GM13976 (cell line): ENCODE measurements at regions not wholly inside any gene's neighbourhood (a gene's known extent, or its start where the extent isn't known, plus 50 kb on each side); places are given as distances from the start of the nearest gene placed in this dataset.

Experiments used
- DNase-seq: peaks from one replicate; pipeline ENCODE4 v3.0.0; 2012; ENCODE audit warnings: low spot score
- in situ Hi-C: fragments of 300-500 bp; cut with MboI; formaldehyde crosslinking; loops from one replicate; pipeline ENCODE4 v1.12.0; 2022; ENCODE audit warnings: low sequenced_read_pairs, mixed read lengths, inconsistent platforms; ENCODE audit not compliant: unreplicated experiment
- TF ChIP-seq, protein P1 (sequence below): IDR thresholded peaks from 2 replicates; pipeline ENCODE4 v1.5.1; 2012; ENCODE audit warnings: borderline replicate concordance, mild to moderate bottlenecking; ENCODE audit not compliant: insufficient read depth; ENCODE audit errors: extremely low read depth, missing control alignments, control extremely low read depth

DNA sequence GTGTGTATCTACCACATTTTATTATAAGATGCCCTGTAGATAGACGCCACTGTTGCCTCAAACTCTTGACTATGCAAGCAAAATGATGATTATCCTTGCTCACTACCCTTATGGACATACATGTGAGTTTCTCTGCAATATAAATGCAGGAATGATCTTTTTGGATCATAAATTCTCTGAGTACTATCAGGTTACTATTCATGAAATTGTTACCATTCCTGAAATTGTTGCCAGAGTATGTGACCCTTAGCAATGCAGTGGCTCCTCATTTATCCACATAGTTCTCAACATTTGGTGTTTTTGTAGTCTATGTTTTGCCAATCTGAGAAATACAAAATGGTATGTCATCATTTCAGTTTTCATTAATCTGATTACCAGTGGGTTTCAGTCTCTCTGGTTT, 166.2 kb upstream of the FAM3C start:
- in situ Hi-C loops: no loop called here

GRCh38 chr7:121561717-121562116, 165.6 kb upstream of the FAM3C start:
- in situ Hi-C loops: no loop called here
- TF ChIP-seq, protein P1, sequence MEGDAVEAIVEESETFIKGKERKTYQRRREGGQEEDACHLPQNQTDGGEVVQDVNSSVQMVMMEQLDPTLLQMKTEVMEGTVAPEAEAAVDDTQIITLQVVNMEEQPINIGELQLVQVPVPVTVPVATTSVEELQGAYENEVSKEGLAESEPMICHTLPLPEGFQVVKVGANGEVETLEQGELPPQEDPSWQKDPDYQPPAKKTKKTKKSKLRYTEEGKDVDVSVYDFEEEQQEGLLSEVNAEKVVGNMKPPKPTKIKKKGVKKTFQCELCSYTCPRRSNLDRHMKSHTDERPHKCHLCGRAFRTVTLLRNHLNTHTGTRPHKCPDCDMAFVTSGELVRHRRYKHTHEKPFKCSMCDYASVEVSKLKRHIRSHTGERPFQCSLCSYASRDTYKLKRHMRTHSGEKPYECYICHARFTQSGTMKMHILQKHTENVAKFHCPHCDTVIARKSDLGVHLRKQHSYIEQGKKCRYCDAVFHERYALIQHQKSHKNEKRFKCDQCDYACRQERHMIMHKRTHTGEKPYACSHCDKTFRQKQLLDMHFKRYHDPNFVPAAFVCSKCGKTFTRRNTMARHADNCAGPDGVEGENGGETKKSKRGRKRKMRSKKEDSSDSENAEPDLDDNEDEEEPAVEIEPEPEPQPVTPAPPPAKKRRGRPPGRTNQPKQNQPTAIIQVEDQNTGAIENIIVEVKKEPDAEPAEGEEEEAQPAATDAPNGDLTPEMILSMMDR: no peak
- no peak for DNase-seq

More for the DNA sequence above, 166.2 kb upstream of the FAM3C start:
- DNase-seq: no peak
- TF ChIP-seq, protein P1: no peak

DNA sequence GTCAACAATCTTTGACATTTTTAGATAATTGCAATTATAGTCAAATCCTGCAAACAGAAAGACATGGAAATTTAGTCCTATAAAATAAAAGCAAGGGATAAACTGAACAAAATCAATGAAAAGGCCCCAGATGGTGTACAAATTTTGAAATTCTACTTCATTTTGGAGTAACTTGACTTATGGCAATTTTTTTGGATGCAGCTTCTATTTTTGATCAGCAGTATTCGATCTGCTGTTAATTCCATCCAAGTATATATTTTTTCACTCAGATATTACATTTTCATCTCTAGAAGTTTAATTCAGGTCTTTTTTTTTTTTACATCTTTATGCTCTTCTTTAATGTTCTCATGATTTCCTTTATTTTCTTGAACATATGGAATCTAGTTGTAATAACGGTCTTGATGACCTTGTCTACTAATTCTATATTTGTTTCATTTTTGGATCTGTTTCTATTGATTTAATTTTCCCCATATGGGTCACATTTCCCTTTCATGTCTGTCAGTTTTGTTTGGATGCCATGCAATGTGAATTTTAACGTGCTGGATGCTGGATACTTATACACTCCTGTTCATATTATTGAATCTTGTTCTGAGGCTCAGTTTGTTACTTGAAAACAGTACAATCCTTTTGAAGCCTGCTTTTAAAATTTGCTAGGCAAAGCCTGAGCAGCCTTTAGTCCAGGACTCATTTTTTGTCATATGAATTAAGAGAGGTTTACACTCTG, 164.3 kb upstream of the FAM3C start:
- no peak for DNase-seq
- TF ChIP-seq, protein P1: no peak
- in situ Hi-C loops: no loop called here

- in situ Hi-C loops: no loop called here
- DNase-seq: no peak
- TF ChIP-seq, protein P1: no peak
Observed at GRCh38 chr7:121558288-121558687, 162.2 kb upstream of the FAM3C start.

GRCh38 chr7:121557034-121557892, 161.2 kb upstream of the FAM3C start:
- in situ Hi-C loops: no loop called here
- DNase-seq: no peak

GRCh38 chr7:121555558-121555957, 159.4 kb upstream of the FAM3C start:
- no peak for DNase-seq
- in situ Hi-C loops: no loop called here
- TF ChIP-seq, protein P1: no peak

More at GRCh38 chr7:121557034-121557892, 161.2 kb upstream of the FAM3C start:
- TF ChIP-seq, protein P1: no peak
